ENCODE measurements at regions not wholly inside any gene's neighbourhood (a gene's known extent, or its start where the extent isn't known, plus 50 kb on each side); places are given as distances from the start of the nearest gene placed in this dataset.

- POLR2A ChIA-PET = no interaction called here
- Mint-ChIP-seq H3K4me3 (no peak overlapping the region), H3K9me3 (peaks cover 9% of the 10 kb centered on the region), H3K4me1 (peaks cover under 1% of the 10 kb centered on the region; the same call in 1 of the 2 replicates), H3K27me3 (ENCODE audit: low read depth) (no peaks in the 10 kb centered on the region; the same call in 1 of the 2 replicates), H3K36me3 (peaks cover 3% of the 10 kb centered on the region; the same call in 1 of the 2 replicates), H3K27ac (no peak overlapping the region)
- no peak for DNase-seq (ENCODE audit: low spot score)
- no peak for TF ChIP-seq RORB (CRISPR knock-in tag; IDR thresholded peaks at IDR 0.05)
- no peak for TF ChIP-seq TP53 (CRISPR knock-in tag; IDR thresholded peaks at IDR 0.05)
- TF ChIP-seq, protein P1, sequence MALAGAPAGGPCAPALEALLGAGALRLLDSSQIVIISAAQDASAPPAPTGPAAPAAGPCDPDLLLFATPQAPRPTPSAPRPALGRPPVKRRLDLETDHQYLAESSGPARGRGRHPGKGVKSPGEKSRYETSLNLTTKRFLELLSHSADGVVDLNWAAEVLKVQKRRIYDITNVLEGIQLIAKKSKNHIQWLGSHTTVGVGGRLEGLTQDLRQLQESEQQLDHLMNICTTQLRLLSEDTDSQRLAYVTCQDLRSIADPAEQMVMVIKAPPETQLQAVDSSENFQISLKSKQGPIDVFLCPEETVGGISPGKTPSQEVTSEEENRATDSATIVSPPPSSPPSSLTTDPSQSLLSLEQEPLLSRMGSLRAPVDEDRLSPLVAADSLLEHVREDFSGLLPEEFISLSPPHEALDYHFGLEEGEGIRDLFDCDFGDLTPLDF (CRISPR knock-in tag; IDR thresholded peaks at IDR 0.05) = no peak
- TF ChIP-seq JUN (CRISPR knock-in tag; IDR thresholded peaks at IDR 0.05) = no peak
- no peak for TF ChIP-seq USF1 (CRISPR knock-in tag; IDR thresholded peaks at IDR 0.05)
- no peak for TF ChIP-seq GRHL2 (CRISPR knock-in tag; IDR thresholded peaks at IDR 0.05; ENCODE audit: insufficient replicate concordance, severe bottlenecking)
- no peak for TF ChIP-seq ZNF396 (CRISPR knock-in tag; IDR thresholded peaks at IDR 0.05; ENCODE audit: borderline replicate concordance)
- TF ChIP-seq, protein P2, sequence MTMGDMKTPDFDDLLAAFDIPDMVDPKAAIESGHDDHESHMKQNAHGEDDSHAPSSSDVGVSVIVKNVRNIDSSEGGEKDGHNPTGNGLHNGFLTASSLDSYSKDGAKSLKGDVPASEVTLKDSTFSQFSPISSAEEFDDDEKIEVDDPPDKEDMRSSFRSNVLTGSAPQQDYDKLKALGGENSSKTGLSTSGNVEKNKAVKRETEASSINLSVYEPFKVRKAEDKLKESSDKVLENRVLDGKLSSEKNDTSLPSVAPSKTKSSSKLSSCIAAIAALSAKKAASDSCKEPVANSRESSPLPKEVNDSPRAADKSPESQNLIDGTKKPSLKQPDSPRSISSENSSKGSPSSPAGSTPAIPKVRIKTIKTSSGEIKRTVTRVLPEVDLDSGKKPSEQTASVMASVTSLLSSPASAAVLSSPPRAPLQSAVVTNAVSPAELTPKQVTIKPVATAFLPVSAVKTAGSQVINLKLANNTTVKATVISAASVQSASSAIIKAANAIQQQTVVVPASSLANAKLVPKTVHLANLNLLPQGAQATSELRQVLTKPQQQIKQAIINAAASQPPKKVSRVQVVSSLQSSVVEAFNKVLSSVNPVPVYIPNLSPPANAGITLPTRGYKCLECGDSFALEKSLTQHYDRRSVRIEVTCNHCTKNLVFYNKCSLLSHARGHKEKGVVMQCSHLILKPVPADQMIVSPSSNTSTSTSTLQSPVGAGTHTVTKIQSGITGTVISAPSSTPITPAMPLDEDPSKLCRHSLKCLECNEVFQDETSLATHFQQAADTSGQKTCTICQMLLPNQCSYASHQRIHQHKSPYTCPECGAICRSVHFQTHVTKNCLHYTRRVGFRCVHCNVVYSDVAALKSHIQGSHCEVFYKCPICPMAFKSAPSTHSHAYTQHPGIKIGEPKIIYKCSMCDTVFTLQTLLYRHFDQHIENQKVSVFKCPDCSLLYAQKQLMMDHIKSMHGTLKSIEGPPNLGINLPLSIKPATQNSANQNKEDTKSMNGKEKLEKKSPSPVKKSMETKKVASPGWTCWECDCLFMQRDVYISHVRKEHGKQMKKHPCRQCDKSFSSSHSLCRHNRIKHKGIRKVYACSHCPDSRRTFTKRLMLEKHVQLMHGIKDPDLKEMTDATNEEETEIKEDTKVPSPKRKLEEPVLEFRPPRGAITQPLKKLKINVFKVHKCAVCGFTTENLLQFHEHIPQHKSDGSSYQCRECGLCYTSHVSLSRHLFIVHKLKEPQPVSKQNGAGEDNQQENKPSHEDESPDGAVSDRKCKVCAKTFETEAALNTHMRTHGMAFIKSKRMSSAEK (CRISPR knock-in tag; IDR thresholded peaks at IDR 0.05; ENCODE audit: borderline replicate concordance) = no peak
- TF ChIP-seq ERG (CRISPR knock-in tag; IDR thresholded peaks at IDR 0.05) = no peak
- TF ChIP-seq ARID4B (CRISPR knock-in tag; IDR thresholded peaks at IDR 0.05; ENCODE audit: borderline replicate concordance) = no peak
- TF ChIP-seq ZNF423 (CRISPR knock-in tag; IDR thresholded peaks at IDR 0.05) = no peak
- TF ChIP-seq, protein P3, sequence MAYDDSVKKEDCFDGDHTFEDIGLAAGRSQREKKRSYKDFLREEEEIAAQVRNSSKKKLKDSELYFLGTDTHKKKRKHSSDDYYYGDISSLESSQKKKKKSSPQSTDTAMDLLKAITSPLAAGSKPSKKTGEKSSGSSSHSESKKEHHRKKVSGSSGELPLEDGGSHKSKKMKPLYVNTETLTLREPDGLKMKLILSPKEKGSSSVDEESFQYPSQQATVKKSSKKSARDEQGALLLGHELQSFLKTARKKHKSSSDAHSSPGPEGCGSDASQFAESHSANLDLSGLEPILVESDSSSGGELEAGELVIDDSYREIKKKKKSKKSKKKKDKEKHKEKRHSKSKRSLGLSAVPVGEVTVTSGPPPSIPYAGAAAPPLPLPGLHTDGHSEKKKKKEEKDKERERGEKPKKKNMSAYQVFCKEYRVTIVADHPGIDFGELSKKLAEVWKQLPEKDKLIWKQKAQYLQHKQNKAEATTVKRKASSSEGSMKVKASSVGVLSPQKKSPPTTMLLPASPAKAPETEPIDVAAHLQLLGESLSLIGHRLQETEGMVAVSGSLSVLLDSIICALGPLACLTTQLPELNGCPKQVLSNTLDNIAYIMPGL (CRISPR knock-in tag; IDR thresholded peaks at IDR 0.05) = no peak
- TF ChIP-seq, protein P4, sequence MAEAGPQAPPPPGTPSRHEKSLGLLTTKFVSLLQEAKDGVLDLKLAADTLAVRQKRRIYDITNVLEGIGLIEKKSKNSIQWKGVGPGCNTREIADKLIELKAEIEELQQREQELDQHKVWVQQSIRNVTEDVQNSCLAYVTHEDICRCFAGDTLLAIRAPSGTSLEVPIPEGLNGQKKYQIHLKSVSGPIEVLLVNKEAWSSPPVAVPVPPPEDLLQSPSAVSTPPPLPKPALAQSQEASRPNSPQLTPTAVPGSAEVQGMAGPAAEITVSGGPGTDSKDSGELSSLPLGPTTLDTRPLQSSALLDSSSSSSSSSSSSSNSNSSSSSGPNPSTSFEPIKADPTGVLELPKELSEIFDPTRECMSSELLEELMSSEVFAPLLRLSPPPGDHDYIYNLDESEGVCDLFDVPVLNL (CRISPR knock-in tag; IDR thresholded peaks at IDR 0.05; ENCODE audit: borderline replicate concordance, low read depth) = no peak
- TF ChIP-seq CREB1 (CRISPR knock-in tag; IDR thresholded peaks at IDR 0.05) = no peak
- TF ChIP-seq ZNF317 (CRISPR knock-in tag; IDR thresholded peaks at IDR 0.05; ENCODE audit: borderline replicate concordance, low read depth) = no peak
- TF ChIP-seq, protein P5, sequence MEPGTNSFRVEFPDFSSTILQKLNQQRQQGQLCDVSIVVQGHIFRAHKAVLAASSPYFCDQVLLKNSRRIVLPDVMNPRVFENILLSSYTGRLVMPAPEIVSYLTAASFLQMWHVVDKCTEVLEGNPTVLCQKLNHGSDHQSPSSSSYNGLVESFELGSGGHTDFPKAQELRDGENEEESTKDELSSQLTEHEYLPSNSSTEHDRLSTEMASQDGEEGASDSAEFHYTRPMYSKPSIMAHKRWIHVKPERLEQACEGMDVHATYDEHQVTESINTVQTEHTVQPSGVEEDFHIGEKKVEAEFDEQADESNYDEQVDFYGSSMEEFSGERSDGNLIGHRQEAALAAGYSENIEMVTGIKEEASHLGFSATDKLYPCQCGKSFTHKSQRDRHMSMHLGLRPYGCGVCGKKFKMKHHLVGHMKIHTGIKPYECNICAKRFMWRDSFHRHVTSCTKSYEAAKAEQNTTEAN (CRISPR knock-in tag; IDR thresholded peaks at IDR 0.05) = no peak
- CTCF ChIA-PET = no interaction called here
- ATAC-seq = no peak
These were observed 483.9 kb downstream of the HTR7 start for GRCh38 chr10:90373911-90374310.

Measured in WTC11 (cell line).